ENCODE measurements at regions not wholly inside any gene's neighbourhood (a gene's known extent, or its start where the extent isn't known, plus 50 kb on each side); places are given as distances from the start of the nearest gene placed in this dataset.

DNA sequence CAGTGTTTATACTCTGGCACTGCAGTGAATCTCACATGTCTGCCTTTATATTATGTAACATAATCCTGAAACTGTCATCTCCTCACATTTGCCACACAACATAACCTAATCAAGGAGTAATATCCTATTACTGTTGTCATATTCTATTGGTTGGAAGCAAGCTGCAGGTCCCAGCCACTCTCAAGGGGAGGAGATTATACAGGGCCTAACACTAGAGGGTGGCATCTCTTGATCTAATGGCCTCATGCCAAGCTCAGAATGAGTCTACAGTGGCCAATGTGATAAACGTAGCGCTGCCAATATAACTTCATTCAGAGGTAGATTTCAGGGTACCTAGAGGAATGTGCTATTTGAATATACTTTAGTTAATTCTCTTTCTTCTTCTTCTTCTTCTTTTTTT, 166.8 kb downstream of the BACH1 start:
- Histone ChIP-seq H3K4me1 (ENCODE audit: control insufficient read depth, insufficient read depth, low read length) (no peaks in the 10 kb centered on the region), H3K9me3 (ENCODE audit: control insufficient read depth, insufficient read depth, low read depth, low read length) (no peaks in the 10 kb centered on the region), H3K4me3 (ENCODE audit: low read depth, low read length) (no peak overlapping the region), H3K27ac (ENCODE audit: extremely low read depth, low read depth, low read length) (no peak overlapping the region), H3K36me3 (ENCODE audit: control insufficient read depth in 2 of 2, insufficient read depth in 1 of 2, low read length in 2 of 2) (no peaks in the 10 kb centered on the region)
- TF ChIP-seq BCL6B (tag by site-specific recombination; IDR thresholded peaks at IDR 0.05) (no peak), ZNF501 (tag by site-specific recombination; IDR thresholded peaks at IDR 0.05) (no peak), GLI2 (tag by site-specific recombination; IDR thresholded peaks at IDR 0.05; ENCODE audit: borderline replicate concordance, low read depth) (no peak), SCRT2 (tag by site-specific recombination; IDR thresholded peaks at IDR 0.05) (no peak), ZNF585B (tag by site-specific recombination; IDR thresholded peaks at IDR 0.05) (no peak)
- CTCF ChIA-PET, result interaction anchor here (3.1 kb wide), 1 partner anchor 11 kb away, joined by 17 read pairs; no protein-coding TSS in a partner anchor
- POLR2A ChIA-PET, result no interaction called here

DNA sequence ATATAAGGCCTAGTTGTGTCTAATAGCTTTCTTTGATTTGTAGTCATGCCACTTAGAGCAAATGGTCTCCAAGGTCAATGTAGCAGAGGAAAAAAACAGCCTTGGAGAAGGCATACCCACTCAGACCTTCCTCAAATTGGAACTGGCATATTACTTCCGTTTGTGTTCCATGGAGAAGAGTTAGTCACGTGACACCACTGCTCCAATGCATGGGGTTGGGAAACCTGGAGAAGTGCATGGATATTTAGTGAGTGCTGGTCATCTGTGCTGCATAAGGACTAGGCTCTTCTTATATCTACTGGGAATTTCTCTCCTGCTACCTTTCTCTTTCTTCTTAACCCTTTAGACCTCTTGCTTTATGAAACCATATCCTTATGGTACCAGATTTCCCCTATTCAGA, 167.8 kb downstream of the BACH1 start:
- H3K9me3 ChIP-seq (ENCODE audit: control insufficient read depth, insufficient read depth, low read depth, low read length), result no peaks in the 10 kb centered on the region

GRCh38 chr21:29470397-29470796, 171.7 kb downstream of the BACH1 start:
- ChIA-PET POLR2A (no interaction called here), CTCF (interaction anchor here (1.1 kb wide), 1 partner anchor 8 kb away, joined by 3 read pairs; no protein-coding TSS in a partner anchor)
- no peak for TF ChIP-seq ZBTB7A (tag by site-specific recombination; IDR thresholded peaks at IDR 0.05; ENCODE audit: low read depth)
- TF ChIP-seq ZNF292 (tag by site-specific recombination; IDR thresholded peaks at IDR 0.05; ENCODE audit: borderline replicate concordance, low read depth), result no peak
- TF ChIP-seq ZNF37A (tag by site-specific recombination; IDR thresholded peaks at IDR 0.05), result no peak
- no peak for TF ChIP-seq ZNF112 (tag by site-specific recombination; IDR thresholded peaks at IDR 0.05)
- no peak for TF ChIP-seq ELK4 (IDR thresholded peaks at IDR 0.05; ENCODE audit: borderline replicate concordance, low read depth, low read length)
- TF ChIP-seq, protein P1, sequence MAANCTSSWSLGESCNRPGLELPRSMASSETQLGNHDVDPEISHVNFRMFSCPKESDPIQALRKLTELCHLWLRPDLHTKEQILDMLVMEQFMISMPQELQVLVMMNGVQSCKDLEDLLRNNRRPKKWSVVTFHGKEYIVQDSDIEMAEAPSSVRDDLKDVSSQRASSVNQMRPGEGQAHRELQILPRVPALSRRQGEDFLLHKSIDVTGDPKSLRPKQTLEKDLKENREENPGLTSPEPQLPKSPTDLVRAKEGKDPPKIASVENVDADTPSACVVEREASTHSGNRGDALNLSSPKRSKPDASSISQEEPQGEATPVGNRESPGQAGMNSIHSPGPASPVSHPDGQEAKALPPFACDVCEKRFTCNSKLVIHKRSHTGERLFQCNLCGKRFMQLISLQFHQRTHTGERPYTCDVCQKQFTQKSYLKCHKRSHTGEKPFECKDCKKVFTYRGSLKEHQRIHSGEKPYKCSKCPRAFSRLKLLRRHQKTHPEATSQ (tag by site-specific recombination; IDR thresholded peaks at IDR 0.05), result no peak
- no peak for TF ChIP-seq OSR2 (tag by site-specific recombination; IDR thresholded peaks at IDR 0.05)
- TF ChIP-seq ZNF768 (tag by site-specific recombination; IDR thresholded peaks at IDR 0.05), result no peak
- TF ChIP-seq, protein P2, sequence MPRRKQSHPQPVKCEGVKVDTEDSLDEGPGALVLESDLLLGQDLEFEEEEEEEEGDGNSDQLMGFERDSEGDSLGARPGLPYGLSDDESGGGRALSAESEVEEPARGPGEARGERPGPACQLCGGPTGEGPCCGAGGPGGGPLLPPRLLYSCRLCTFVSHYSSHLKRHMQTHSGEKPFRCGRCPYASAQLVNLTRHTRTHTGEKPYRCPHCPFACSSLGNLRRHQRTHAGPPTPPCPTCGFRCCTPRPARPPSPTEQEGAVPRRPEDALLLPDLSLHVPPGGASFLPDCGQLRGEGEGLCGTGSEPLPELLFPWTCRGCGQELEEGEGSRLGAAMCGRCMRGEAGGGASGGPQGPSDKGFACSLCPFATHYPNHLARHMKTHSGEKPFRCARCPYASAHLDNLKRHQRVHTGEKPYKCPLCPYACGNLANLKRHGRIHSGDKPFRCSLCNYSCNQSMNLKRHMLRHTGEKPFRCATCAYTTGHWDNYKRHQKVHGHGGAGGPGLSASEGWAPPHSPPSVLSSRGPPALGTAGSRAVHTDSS (tag by site-specific recombination; IDR thresholded peaks at IDR 0.05), result no peak
- no peaks in the 10 kb centered on the region for H3K36me3 ChIP-seq (ENCODE audit: control insufficient read depth in 2 of 2, insufficient read depth in 1 of 2, low read length in 2 of 2)
- H3K4me3 ChIP-seq (ENCODE audit: low read depth, low read length), result no peak overlapping the region
- no peaks in the 10 kb centered on the region for H3K9me3 ChIP-seq (ENCODE audit: control insufficient read depth, insufficient read depth, low read depth, low read length)
- no peaks in the 10 kb centered on the region for H3K4me1 ChIP-seq (ENCODE audit: control insufficient read depth, insufficient read depth, low read length)
- H3K27ac ChIP-seq (ENCODE audit: extremely low read depth, low read depth, low read length), result no peak overlapping the region

More for the DNA sequence above, 167.8 kb downstream of the BACH1 start:
- TF ChIP-seq ZNF169 (tag by site-specific recombination; IDR thresholded peaks at IDR 0.05), result no peak
- no peak for TF ChIP-seq ZNF138 (tag by site-specific recombination; IDR thresholded peaks at IDR 0.05; ENCODE audit: borderline replicate concordance)
- TF ChIP-seq ZNF214 (tag by site-specific recombination; IDR thresholded peaks at IDR 0.05; ENCODE audit: borderline replicate concordance), result no peak
- no peak for TF ChIP-seq ZNF560 (tag by site-specific recombination; IDR thresholded peaks at IDR 0.05; ENCODE audit: borderline replicate concordance)
- no peak for TF ChIP-seq SALL2 (tag by site-specific recombination; IDR thresholded peaks at IDR 0.05; ENCODE audit: borderline replicate concordance)
- TF ChIP-seq ZNF157 (tag by site-specific recombination; IDR thresholded peaks at IDR 0.05), result no peak
- TF ChIP-seq HOXD13 (CRISPR knock-in tag; IDR thresholded peaks at IDR 0.05; ENCODE audit: borderline replicate concordance), result no peak
- TF ChIP-seq ZFP37 (tag by site-specific recombination; IDR thresholded peaks at IDR 0.05), result no peak
- TF ChIP-seq PRDM1 (tag by site-specific recombination; IDR thresholded peaks at IDR 0.05), result no peak
- TF ChIP-seq ZNF843 (tag by site-specific recombination; IDR thresholded peaks at IDR 0.05), result no peak
- TF ChIP-seq, protein P3, sequence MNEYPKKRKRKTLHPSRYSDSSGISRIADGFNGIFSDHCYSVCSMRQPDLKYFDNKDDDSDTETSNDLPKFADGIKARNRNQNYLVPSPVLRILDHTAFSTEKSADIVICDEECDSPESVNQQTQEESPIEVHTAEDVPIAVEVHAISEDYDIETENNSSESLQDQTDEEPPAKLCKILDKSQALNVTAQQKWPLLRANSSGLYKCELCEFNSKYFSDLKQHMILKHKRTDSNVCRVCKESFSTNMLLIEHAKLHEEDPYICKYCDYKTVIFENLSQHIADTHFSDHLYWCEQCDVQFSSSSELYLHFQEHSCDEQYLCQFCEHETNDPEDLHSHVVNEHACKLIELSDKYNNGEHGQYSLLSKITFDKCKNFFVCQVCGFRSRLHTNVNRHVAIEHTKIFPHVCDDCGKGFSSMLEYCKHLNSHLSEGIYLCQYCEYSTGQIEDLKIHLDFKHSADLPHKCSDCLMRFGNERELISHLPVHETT (tag by site-specific recombination; IDR thresholded peaks at IDR 0.05), result no peak
- TF ChIP-seq ZIC2 (tag by site-specific recombination; IDR thresholded peaks at IDR 0.05), result no peak
- no peak for TF ChIP-seq ZNF777 (tag by site-specific recombination; IDR thresholded peaks at IDR 0.05; ENCODE audit: borderline replicate concordance)
- ChIA-PET CTCF (interaction anchor here (3.1 kb wide), 1 partner anchor 10 kb away, joined by 17 read pairs; no protein-coding TSS in a partner anchor), POLR2A (no interaction called here)
- Histone ChIP-seq H3K27ac (ENCODE audit: extremely low read depth, low read depth, low read length) (no peak overlapping the region), H3K4me3 (ENCODE audit: low read depth, low read length) (no peak overlapping the region), H3K36me3 (ENCODE audit: control insufficient read depth in 2 of 2, insufficient read depth in 1 of 2, low read length in 2 of 2) (no peaks in the 10 kb centered on the region), H3K4me1 (ENCODE audit: control insufficient read depth, insufficient read depth, low read length) (no peaks in the 10 kb centered on the region)

Measured in HEK293 (cell line).